HUES48 (cell line): ENCODE measurements at regions not wholly inside any gene's neighbourhood (a gene's known extent, or its start where the extent isn't known, plus 50 kb on each side); places are given as distances from the start of the nearest gene placed in this dataset.
"Not testable (repeated sequence)": the region's sequence is repeated elsewhere in the genome, so short reads cannot be mapped to it uniquely, and the experiment has no call there.

Experiments
- H3K27ac ChIP-seq: one replicate; pipeline ENCODE4 v1.7.0; 2013; ENCODE audit warnings: low read depth, low read length, inconsistent platforms
- H3K27me3 ChIP-seq: 2 replicates; pipeline ENCODE4 v1.6.1; 2013; ENCODE audit warnings: mild to moderate bottlenecking, low read length; ENCODE audit not compliant: control insufficient read depth, insufficient read depth
- H3K36me3 ChIP-seq: 2 replicates; pipeline ENCODE4 v1.6.1; 2013; ENCODE audit warnings: low read length; ENCODE audit not compliant: control insufficient read depth, insufficient read depth
- H3K4me1 ChIP-seq: 2 replicates; pipeline ENCODE4 v1.6.1; 2013; ENCODE audit warnings: mild to moderate bottlenecking, low read length; ENCODE audit not compliant: control insufficient read depth, insufficient read depth
- H3K4me3 ChIP-seq: 2 replicates; pipeline ENCODE4 v1.5.1; 2013; ENCODE audit warnings: mild to moderate bottlenecking, low read depth, low read length
- H3K9ac ChIP-seq: 2 replicates; pipeline ENCODE4 v1.6.1; 2013; ENCODE audit warnings: mild to moderate bottlenecking, low read depth, low read length, moderate library complexity
- H3K9me3 ChIP-seq: 2 replicates; pipeline ENCODE4 v1.6.1; 2013; ENCODE audit warnings: low read length; ENCODE audit not compliant: control insufficient read depth, insufficient read depth

DNA sequence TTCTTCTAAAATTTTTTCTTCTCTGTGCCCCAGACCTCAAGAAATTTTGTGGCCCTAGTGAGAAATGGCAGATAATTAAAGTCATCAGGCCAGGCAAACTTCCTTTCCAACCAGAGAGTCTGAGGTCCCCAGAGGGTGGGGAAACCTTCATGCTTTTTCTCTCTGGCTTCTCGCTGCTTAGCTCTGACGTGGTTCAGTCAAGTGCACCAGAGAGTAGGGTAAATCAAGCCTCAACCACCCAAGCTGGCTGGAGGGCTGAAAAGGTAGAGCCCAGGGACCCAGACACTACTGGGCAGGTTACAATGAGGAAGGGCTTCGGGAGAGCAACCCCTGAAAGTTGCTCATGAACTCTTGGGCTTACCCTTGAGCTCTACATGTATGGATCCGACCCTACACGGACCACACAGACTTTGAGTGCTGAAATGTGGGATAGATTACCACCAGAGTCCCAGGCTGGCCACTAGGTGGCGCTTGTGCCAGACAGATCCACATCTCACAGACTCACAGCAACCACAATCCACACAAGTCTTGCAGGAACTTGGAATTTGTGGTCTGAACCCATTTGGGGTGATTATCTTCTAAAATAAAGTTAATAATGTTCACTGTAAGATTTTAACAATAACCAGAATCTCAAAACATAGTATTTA lies 323.5 kb downstream of the KLF13 start:
- not testable (repeated sequence) for H3K36me3 ChIP-seq, H3K27ac ChIP-seq, H3K9ac ChIP-seq, H3K4me1 ChIP-seq, H3K9me3 ChIP-seq, H3K4me3 ChIP-seq, H3K27me3 ChIP-seq

DNA sequence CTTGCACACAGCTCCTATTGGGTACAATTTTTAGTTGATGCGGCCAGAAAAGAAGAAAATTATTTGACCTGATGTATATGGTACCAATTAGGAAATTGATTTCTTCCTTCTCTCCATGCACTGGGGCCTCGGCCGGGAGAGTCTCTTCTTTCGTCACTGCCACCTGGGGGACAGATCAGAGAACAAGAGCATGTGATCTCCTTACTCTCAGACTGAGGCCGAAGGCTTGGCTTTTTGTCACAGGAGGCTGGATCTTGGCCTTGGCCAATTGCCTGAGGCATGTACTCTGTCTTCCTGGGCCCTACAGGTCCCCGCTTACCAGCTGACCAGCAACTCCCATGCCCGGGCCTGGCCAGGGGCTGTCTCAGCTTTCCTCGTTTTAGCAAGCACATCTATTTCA lies 330.3 kb downstream of the KLF13 start:
- not testable (repeated sequence) for H3K27me3 ChIP-seq, H3K4me3 ChIP-seq, H3K27ac ChIP-seq, H3K9ac ChIP-seq, H3K9me3 ChIP-seq, H3K36me3 ChIP-seq, H3K4me1 ChIP-seq

DNA sequence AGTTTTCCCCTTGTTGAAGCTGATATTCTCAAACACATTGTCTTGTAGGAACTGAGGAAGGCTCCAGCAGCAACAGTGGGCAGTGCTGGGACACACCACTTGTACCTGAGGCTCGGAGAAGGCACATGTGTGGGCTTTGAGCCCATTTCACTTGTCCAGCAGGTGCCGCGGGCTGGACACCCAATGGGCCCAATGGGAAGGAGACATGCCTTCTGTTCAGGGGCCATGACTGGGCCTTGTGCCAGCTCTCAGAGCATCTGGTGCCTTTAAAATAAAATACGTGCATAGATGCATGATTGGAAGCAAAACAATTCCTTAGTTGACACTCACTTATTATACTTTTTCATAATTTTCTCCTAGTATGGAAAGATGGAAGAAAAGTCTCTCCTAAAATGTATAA lies 334.2 kb downstream of the KLF13 start:
- Histone ChIP-seq H3K4me1 (no peaks in the 10 kb centered on the region), H3K27ac (no peak overlapping the region), H3K4me3 (no peak overlapping the region), H3K36me3 (no peaks in the 10 kb centered on the region), H3K9ac (no peak overlapping the region), H3K27me3 (no peaks in the 10 kb centered on the region), H3K9me3 (no peaks in the 10 kb centered on the region)

DNA sequence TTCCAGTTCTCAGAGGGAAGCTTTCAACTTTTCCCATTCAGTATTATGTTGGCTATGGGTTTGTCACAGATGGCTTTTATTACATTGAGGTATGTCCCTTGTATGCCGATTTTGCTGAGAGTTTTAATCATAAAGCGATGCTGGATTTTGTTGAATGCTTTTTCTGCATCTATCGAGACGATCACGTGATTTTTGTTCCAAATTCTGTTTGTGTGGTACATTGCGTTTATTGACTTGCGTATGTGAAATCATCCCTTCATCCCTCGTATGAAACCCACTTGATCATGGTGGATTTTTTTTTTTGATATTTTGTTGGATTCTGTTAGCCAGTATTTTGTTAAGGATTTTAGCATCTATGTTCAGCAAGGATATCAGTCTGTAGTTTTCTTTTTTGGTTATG lies 339.1 kb downstream of the KLF13 start:
- H3K9me3 ChIP-seq, H3K9ac ChIP-seq, H3K27me3 ChIP-seq, H3K36me3 ChIP-seq, H3K27ac ChIP-seq, H3K4me3 ChIP-seq, H3K4me1 ChIP-seq: not testable (repeated sequence)

DNA sequence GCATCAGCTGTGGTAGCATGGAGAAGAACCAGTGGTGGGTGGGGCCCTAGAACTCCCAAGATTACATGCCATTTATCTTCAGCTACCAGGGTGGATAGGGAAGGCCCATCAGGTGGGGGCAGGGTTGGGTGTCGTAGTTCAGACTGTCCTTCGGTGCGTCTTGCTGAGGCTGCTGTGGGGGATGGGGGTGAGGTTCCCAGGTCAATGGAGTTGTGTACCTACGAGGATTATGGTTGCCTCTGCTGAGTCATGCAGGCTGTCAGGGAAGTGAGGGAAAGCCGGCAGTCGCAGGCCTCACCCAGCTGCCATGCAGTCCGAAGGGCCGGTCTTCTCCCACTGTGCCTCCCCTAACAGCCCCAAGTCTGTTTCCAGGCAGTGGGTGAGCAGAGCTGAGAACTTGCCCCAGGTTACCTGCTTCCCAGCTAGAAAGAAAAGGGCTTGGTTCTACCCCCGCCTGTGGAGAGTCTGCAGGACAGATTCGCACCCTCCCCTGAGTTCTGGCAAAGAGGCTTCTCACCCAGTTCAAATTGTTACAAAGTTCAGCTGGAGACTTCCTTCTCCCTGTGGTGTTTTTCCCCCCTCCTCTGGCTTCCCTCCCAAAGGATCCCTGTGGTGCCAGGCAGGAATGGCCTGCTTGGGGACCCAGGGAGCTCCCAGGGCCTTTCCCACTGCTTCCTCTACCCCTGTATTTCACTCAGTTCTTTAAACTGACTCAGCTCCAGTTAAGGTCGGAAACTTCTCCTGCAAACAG lies 342.7 kb downstream of the KLF13 start:
- H3K9ac ChIP-seq, H3K27me3 ChIP-seq, H3K4me1 ChIP-seq, H3K4me3 ChIP-seq, H3K9me3 ChIP-seq, H3K27ac ChIP-seq, H3K36me3 ChIP-seq: not testable (repeated sequence)

DNA sequence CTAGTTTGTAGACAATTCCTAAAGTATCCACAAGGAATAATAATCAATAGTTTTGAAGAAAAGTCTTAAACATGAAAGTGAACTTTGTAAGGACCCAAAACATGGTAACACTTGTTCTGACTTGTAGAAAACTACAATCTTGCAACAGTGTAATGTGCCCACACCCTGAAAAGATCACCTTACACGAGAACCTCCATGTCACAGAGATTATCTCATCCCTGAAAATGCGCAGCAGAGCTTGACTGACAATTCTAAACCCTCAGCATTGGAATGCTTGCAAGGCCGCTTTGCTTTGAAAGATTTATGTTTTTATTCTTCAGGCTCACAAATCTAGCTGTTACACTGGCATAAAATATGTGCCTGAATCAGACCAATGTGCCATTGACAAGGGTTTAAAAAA lies 346.6 kb downstream of the KLF13 start:
- H3K4me1 ChIP-seq, H3K27me3 ChIP-seq, H3K9me3 ChIP-seq, H3K27ac ChIP-seq, H3K4me3 ChIP-seq, H3K36me3 ChIP-seq, H3K9ac ChIP-seq: not testable (repeated sequence)

DNA sequence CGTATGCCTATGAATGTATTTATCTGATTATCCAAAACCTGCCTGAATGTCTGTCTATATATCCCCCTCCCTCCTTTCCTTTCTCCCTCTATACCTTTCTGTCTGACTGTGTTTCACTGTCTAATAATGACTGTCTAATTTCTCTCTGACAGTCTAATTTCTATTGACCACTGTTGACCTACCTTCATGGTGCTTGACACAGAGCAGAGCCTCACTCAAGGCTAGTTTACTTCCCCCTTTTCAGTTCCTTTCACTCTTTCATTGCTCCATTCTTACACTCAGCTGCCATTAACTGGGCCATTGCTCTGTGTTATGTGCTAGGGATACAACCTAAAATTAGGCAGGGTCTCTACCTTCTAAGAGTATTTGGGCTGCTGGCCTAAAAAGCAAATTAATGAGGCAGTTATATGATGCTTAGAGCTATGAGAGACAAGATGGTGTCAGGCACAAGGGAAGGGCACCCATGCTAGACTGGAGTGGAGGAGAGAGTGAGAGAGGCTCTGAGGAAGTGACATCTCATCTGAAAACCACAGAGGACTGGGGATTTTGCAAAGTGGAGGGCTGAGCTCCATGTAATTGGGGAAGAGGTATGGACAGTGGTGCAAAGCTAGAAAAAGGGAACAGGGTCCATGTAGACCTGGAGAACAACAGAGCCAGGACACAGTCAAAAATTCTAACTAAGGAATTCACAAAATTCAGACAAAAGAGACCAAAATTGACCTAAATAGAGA lies 348.6 kb upstream of the CHRNA7 start:
- not testable (repeated sequence) for H3K27ac ChIP-seq, H3K4me3 ChIP-seq, H3K27me3 ChIP-seq, H3K4me1 ChIP-seq, H3K9ac ChIP-seq, H3K9me3 ChIP-seq, H3K36me3 ChIP-seq

DNA sequence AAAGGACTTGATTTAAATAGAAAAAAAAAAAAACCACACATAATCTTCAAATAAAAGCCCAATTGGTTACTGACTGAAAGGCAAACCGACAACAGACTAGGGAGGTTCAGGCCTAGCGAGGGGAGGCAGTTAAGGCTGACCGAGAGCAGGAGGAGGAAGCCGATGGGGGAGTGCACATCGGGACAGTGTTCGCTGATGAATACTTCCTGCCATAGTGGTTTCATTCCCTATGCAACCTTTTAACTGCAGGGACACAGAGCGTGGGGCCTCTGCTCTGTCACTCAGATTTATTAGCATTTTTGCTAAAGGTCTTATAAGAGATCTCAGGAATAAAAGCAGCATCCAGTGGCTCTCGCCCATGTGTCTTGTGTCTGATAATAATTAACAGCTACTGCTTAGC lies 343.2 kb upstream of the CHRNA7 start:
- not testable (repeated sequence) for H3K9ac ChIP-seq, H3K4me3 ChIP-seq, H3K9me3 ChIP-seq, H3K27me3 ChIP-seq, H3K27ac ChIP-seq, H3K4me1 ChIP-seq, H3K36me3 ChIP-seq

DNA sequence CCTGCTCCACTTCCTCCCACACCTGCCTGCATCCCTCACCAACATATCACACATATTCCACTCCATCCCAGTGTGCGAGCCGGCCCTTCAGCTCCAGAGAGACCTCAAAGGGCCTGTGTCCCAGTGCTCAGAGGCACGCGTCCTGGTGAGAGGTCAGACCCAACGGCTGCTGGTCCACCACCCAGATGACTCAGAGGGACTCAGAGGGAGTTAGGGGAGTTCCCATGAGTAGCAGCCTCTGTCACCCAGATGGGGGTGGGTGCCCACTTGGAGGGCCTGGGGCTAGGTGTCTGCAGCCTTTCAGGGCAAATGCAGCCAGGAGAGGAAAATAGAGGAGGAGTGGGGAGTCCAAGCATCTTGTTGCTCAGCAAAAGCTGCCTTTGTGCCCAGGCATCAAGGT lies 333.8 kb upstream of the CHRNA7 start:
- H3K9ac ChIP-seq, H3K36me3 ChIP-seq, H3K4me3 ChIP-seq, H3K9me3 ChIP-seq, H3K4me1 ChIP-seq, H3K27ac ChIP-seq, H3K27me3 ChIP-seq: not testable (repeated sequence)

DNA sequence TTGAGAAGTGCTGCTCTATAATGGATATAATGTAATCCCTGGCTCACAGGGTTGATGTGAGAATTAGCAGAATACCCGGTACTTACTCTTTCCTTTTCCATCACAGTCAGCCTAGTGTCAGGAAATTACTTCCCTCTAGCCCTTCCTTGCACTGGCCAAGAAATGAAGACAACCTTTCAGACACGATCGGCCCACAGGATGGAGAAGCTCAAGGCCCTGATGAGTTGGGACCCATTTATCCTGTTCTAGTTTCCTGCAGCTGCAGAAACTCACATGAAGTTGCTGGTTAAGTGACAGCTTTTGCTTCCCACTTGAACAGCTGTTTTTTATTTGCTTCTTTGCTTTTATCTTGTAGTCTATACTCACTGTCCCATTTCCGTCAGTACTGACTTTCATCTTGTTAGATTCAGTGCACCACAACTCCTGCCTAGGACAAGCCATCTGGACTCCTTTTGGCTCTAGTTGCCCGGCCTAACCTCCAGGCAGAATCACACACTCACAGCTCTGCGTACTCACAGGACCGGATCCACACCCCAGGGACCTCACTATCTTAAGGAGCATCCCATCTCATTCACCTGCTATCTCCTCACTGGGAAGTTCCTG lies 325.1 kb upstream of the CHRNA7 start:
- H3K27ac ChIP-seq, H3K9ac ChIP-seq, H3K27me3 ChIP-seq, H3K9me3 ChIP-seq, H3K36me3 ChIP-seq, H3K4me3 ChIP-seq, H3K4me1 ChIP-seq: not testable (repeated sequence)
